ENCODE measurements at regions not wholly inside any gene's neighbourhood (a gene's known extent, or its start where the extent isn't known, plus 50 kb on each side); places are given as distances from the start of the nearest gene placed in this dataset.
"Not testable (repeated sequence)": the region's sequence is repeated elsewhere in the genome, so short reads cannot be mapped to it uniquely, and the experiment has no call there.

GRCh38 chr3:152621967-152622810 lies 212.7 kb upstream of the P2RY1 start:
- DNase-seq (ENCODE audit: low read depth) = no peak

GRCh38 chr3:152622811-152623167 lies 212.1 kb upstream of the P2RY1 start:
- DNase-seq (ENCODE audit: low read depth) = peak; percentile 1

- no peak for DNase-seq (ENCODE audit: low read depth)
These were observed 211.5 kb upstream of the P2RY1 start for GRCh38 chr3:152623286-152623911.

GRCh38 chr3:152626226-152626625 lies 208.7 kb upstream of the P2RY1 start:
- DNase-seq (ENCODE audit: low read depth) = no peak

GRCh38 chr3:152628496-152628895 lies 206.4 kb upstream of the P2RY1 start:
- no peak for DNase-seq (ENCODE audit: low read depth)

GRCh38 chr3:152629363-152630122 lies 205.4 kb upstream of the P2RY1 start:
- no peak for DNase-seq (ENCODE audit: low read depth)

GRCh38 chr3:152635389-152635788 lies 199.5 kb upstream of the P2RY1 start:
- DNase-seq (ENCODE audit: low read depth) = no peak

- no peak for DNase-seq (ENCODE audit: low read depth)
These were observed 198.3 kb upstream of the P2RY1 start for GRCh38 chr3:152636651-152637050.

- no peak for DNase-seq (ENCODE audit: low read depth)
These were observed 196.7 kb upstream of the P2RY1 start for GRCh38 chr3:152638214-152638613.

GRCh38 chr3:152638707-152639450 lies 196.1 kb upstream of the P2RY1 start:
- peak; percentile 11 for DNase-seq (ENCODE audit: low read depth)

GRCh38 chr3:152641198-152641597 lies 193.7 kb upstream of the P2RY1 start:
- no peak for DNase-seq (ENCODE audit: low read depth)

GRCh38 chr3:152642658-152643057 lies 192.3 kb upstream of the P2RY1 start:
- DNase-seq (ENCODE audit: low read depth) = no peak

GRCh38 chr3:152644478-152644877 lies 190.5 kb upstream of the P2RY1 start:
- no peak for DNase-seq (ENCODE audit: low read depth)

- DNase-seq (ENCODE audit: low read depth) = no peak
These were observed 188.9 kb upstream of the P2RY1 start for GRCh38 chr3:152646004-152646403.

GRCh38 chr3:152650177-152650576 lies 184.8 kb upstream of the P2RY1 start:
- DNase-seq (ENCODE audit: low read depth) = no peak

GRCh38 chr3:152650923-152651322 lies 184.0 kb upstream of the P2RY1 start:
- DNase-seq (ENCODE audit: low read depth) = not testable (repeated sequence)

GRCh38 chr3:152656214-152656971 lies 178.5 kb upstream of the P2RY1 start:
- peak; percentile 3 for DNase-seq (ENCODE audit: low read depth)

GRCh38 chr3:152656972-152657355 lies 178.0 kb upstream of the P2RY1 start:
- no peak for DNase-seq (ENCODE audit: low read depth)

GRCh38 chr3:152658977-152659720 lies 175.8 kb upstream of the P2RY1 start:
- no peak for DNase-seq (ENCODE audit: low read depth)

- no peak for DNase-seq (ENCODE audit: low read depth)
These were observed 172.8 kb upstream of the P2RY1 start for GRCh38 chr3:152662157-152662556.

- DNase-seq (ENCODE audit: low read depth) = no peak
These were observed 170.2 kb upstream of the P2RY1 start for GRCh38 chr3:152664766-152665165.

All from EH (cell line).